H7 (cell line): ENCODE measurements at regions not wholly inside any gene's neighbourhood (a gene's known extent, or its start where the extent isn't known, plus 50 kb on each side); places are given as distances from the start of the nearest gene placed in this dataset.

ENCODE experiments used
- DNase-seq: peaks from one replicate; pipeline ENCODE4 v3.0.0; 2012
- H3K27me3 ChIP-seq: 2 replicates; pipeline ENCODE4 v1.6.0; 2011; ENCODE audit warnings: mild to moderate bottlenecking, low read length; ENCODE audit not compliant: control insufficient read depth, insufficient read depth
- H3K36me3 ChIP-seq: replicated peaks from 2 replicates; pipeline ENCODE4 v1.5.1; 2011; ENCODE audit warnings: low read length; ENCODE audit not compliant: control insufficient read depth, insufficient read depth
- H3K4me3 ChIP-seq: 2 replicates; pipeline ENCODE4 v1.5.1; 2011; ENCODE audit warnings: low read depth, mild to moderate bottlenecking, control low read depth, low read length, moderate library complexity; ENCODE audit not compliant: insufficient read depth

DNA sequence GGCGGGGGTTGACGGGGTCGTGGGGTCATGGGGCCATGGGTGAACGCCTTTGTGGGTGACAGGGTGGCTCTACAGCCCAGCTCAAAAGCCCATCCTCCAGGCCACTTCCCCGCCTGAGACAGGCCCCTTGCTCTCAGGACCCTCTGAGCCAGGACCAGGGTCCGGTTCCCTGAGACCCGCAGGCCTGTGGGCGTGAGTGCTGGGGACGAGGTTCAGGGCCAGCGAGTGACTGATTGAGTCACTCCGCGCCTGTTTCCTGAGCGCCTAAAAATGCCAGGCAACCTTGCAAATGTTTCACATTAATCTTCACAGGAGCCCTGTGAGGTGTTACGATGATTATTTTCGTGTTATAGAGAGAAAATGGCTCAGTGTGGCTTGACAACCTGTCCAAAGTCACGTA is 97.8 kb downstream of the ZNF674 start:
- Histone ChIP-seq H3K27me3 (no peaks in the 10 kb centered on the region), H3K4me3 (peak overlapping the region; percentile 83), H3K36me3 (peaks cover 1% of the 10 kb centered on the region; the same call in 1 of the 2 replicates)
- DNase-seq, result no peak

DNA sequence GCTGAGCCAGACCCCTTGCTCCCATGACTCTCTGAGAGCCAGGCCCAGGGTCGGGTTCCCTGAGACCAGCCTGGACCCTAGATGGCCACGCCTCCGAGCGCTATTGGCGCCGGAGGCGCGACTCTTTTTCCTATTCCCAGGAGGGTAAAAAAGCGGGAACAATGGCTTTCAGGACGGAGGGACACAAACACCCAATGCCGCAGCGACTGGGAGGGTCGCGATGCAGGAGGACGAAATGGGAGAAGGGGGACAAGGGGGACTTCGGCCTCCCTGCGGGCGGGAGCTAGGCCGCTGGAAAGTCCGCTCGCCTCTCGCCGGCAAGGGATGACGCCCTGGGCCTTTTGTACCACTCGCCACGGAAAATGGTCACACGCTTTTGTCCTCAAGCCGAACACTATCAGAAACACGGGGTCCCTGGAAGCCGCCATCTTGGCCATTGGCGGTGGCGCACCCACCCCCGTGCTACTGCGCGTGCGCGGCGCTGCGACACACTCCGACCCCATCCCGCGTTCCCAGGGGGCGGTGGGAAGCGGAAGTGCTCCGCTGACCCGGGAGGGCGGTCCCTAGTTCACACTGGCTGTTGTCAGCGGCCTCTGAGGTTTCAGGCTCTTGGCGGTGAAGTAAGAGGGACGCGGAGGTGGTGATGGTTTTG is 98.4 kb downstream of the ZNF674 start:
- peak; percentile 91 for DNase-seq
- H3K4me3 ChIP-seq, result peak overlapping the region; percentile 83
- no peaks in the 10 kb centered on the region for H3K27me3 ChIP-seq
- H3K36me3 ChIP-seq, result peaks cover 1% of the 10 kb centered on the region; the same call in 1 of the 2 replicates

DNA sequence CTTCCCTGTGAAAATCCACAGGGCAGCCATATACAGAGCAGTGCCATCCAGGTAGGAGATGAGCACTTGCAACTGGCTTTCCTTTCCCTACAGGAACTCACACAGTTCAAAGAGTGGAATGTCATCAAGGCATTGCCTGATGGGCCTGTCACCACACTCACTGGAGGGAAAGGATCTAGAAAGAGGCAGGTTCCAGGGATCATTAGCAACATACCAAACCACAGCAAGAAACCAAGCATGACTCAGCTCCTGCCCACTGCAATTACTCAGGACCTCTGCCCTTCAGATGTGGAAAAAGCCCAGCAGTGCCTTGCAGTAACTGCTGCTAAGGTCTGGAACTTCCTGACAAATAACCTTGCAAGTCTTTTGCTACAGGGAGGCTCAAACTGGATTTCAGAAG is 101.2 kb downstream of the ZNF674 start:
- DNase-seq, result no peak
- Histone ChIP-seq H3K4me3 (no peak overlapping the region), H3K27me3 (no peaks in the 10 kb centered on the region), H3K36me3 (peaks cover 1% of the 10 kb centered on the region; the same call in 1 of the 2 replicates)

- Histone ChIP-seq H3K36me3 (no peaks in the 10 kb centered on the region), H3K27me3 (no peaks in the 10 kb centered on the region), H3K4me3 (no peak overlapping the region)
- DNase-seq, result no peak
Observed at GRCh38 chrX:46436744-46437143, 108.5 kb downstream of the ZNF674 start.

DNA sequence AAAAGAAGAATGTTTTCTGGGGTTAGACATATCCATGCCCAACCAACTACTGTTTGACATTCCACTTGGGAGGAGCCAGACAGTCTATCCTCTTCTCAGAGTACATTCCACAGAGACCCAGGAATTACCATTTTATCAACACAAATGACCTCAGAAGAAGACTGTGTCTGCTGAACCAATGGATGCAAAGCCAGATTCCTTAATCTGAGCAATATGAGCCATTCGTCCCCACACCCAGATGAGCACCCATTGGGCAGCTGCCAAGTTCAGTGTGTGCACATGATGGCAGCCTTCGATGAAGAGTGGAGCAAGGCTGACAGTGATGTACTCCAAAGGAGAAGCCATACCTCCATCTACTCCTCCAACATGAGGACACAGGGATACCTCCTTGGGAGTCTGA is 111.3 kb downstream of the ZNF674 start:
- H3K36me3 ChIP-seq, result no peaks in the 10 kb centered on the region
- no peaks in the 10 kb centered on the region for H3K27me3 ChIP-seq
- H3K4me3 ChIP-seq, result no peak overlapping the region
- DNase-seq, result no peak

DNA sequence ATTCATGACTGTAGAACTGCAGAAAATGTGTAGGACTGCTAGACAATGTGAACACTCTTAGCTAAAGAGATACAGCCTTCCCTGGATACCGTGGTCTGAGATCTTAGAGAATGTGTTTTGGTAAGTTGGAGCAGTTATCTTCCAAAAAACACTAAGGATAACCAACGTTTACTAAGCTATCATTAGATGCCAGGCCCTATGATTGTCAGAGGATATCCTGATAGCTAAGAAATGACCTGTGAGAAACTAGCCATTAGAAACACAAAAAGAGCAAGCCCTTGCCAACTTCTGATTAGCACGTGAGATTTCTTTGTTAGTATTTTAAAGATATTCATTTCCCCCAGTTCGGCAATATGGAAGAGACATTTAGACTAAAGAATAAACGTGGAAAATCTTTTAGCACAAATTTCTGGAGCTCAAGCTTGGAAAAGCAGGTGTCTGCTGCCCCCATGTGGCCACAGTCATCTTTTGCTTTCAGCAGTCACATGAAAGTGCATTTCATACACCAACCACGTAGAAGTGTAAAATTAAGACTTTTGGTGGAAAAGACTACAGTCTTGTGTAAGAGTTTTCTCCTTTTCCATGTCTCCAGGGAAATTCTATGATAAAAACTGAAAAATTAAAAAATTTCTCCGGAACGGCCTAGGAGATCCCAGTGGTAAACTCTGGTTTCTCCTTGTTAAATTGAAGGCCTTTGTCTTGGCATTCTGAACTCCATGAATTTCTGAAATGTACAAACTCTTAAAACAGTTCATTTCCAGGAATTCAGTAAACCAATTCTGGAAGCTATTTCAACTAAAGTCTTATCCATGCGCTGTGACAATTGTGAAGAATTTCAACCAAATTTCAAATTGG is 136.4 kb downstream of the ZNF674 start:
- no peaks in the 10 kb centered on the region for H3K27me3 ChIP-seq
- H3K4me3 ChIP-seq, result no peak overlapping the region
- no peaks in the 10 kb centered on the region for H3K36me3 ChIP-seq
- DNase-seq, result peak; percentile 47

DNA sequence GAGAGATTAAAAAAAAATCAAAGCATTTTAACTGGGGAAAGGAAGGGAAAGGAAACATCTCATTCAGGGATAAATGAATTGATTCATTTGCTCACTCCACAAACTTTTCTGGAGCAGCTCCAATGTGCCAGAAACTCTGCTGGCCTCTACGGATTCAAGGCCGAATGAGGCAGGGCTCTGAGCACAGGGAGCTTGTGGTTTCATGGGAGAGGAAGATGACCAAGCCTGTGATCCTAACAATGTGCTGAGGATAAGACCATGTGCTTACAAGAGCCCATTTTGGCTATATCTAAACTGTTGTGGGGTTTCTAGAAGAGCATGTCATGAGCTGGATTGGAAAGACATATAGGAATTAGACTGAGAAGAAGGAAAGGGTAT is 137.5 kb downstream of the ZNF674 start:
- Histone ChIP-seq H3K4me3 (no peak overlapping the region), H3K27me3 (no peaks in the 10 kb centered on the region), H3K36me3 (no peaks in the 10 kb centered on the region)
- DNase-seq, result no peak

GRCh38 chrX:46407036-46407752 is 138.0 kb downstream of the ZNF674 start:
- Histone ChIP-seq H3K27me3 (no peaks in the 10 kb centered on the region), H3K4me3 (no peak overlapping the region), H3K36me3 (no peaks in the 10 kb centered on the region)
- DNase-seq, result no peak

DNA sequence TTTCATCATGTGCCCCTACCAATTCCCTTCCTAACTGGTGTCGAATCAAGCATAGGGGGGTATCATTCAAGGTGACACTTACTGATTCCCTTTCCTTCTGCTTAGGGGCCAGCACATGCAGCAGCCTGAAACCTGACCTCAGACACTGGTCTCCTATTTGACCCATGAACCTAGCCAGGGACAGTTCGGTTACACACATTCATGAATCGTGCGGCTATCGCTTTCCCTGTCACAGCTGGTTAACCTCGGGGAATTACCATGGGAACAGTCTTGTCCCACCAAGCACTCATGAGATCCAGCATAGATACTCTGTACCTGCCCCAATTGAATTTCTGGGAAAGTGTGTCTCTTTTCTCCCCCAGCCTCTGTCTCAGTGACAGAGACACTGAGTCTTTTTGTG is 140.4 kb downstream of the ZNF674 start:
- Histone ChIP-seq H3K36me3 (no peaks in the 10 kb centered on the region), H3K4me3 (no peak overlapping the region), H3K27me3 (no peaks in the 10 kb centered on the region)
- no peak for DNase-seq

GRCh38 chrX:46400530-46401443 is 144.4 kb downstream of the ZNF674 start:
- Histone ChIP-seq H3K36me3 (no peaks in the 10 kb centered on the region), H3K27me3 (no peaks in the 10 kb centered on the region), H3K4me3 (no peak overlapping the region)
- DNase-seq, result no peak

- DNase-seq, result no peak
- Histone ChIP-seq H3K4me3 (no peak overlapping the region), H3K36me3 (no peaks in the 10 kb centered on the region), H3K27me3 (no peaks in the 10 kb centered on the region)
Observed at GRCh38 chrX:46398874-46399273, 146.3 kb downstream of the ZNF674 start.

DNA sequence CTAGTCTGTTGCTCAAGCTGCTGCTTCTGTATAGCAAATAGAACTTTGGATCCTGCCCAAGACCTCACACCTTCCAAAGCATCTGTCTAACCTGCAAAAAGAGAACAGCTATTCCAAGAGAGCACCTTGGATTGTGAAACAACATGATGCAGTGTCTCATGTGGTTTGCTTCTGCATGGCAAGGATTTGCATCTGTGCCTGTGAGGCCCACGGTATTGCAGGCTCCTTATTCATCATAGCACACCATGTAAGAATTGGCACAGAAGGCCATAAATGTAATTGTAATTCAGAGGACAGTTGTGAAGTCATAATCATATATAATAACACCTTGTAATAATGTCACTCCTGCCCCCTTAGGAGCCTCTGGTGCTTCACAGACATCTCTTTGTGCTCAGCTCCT is 147.1 kb downstream of the ZNF674 start:
- Histone ChIP-seq H3K27me3 (no peaks in the 10 kb centered on the region), H3K4me3 (no peak overlapping the region), H3K36me3 (no peaks in the 10 kb centered on the region)
- DNase-seq, result no peak

DNA sequence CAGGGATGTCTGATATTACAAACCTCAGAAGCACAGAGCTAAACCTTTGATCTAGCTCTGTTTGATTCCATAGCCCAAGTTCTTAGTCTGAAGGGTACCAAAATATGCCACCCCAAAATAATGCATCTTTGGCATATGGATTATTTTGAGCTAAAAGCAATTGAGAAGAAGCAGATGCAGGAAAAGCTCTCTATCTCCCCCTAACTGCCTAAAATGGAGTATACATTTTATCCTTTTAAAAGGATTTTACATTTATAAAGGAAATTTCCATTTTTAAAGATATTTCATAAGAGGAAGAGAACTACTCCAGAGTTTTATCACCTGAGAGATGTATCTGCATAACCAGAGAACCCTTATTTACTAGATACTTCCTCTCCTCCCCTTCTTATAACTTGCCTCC is 158.7 kb downstream of the ZNF674 start:
- Histone ChIP-seq H3K27me3 (no peaks in the 10 kb centered on the region), H3K4me3 (no peak overlapping the region), H3K36me3 (no peaks in the 10 kb centered on the region)
- no peak for DNase-seq

DNA sequence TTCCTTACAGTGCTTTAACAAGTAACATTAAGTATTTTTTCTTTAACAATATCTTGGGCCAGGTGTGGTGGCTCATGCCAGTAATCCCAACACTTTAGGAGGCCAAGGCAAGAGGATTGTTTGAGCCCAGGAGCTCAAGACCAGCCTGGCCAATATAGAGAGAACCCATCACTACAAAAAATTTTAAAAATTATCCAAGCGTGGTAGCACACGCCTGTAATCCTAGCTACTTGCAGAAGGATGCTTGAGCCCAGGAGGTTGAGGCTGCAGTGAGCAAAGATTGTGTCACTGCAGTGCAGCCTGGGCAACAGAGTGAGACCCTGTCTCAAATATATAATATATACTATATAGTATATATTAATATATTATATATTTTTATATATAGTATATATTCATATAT is 162.2 kb downstream of the ZNF674 start:
- Histone ChIP-seq H3K27me3 (no peaks in the 10 kb centered on the region), H3K4me3 (no peak overlapping the region), H3K36me3 (no peaks in the 10 kb centered on the region)
- no peak for DNase-seq
